SK-N-SH (cell line): ENCODE measurements at regions not wholly inside any gene's neighbourhood (a gene's known extent, or its start where the extent isn't known, plus 50 kb on each side); places are given as distances from the start of the nearest gene placed in this dataset.

ENCODE experiments used
- CTCF ChIP-seq: fragments of 200-600 bp; sonication (generic); IDR thresholded peaks from 2 replicates; pipeline ENCODE4 v1.6.1; 2017; ENCODE audit warnings: antibody characterized with exemption, mild to moderate bottlenecking, moderate library complexity
- MXI1 ChIP-seq: IDR thresholded peaks from 2 replicates; pipeline ENCODE4 v1.6.1; 2012; ENCODE audit warnings: mild to moderate bottlenecking, low read depth, low read length, improper control_type of control experiment
- NFIC ChIP-seq: IDR thresholded peaks from 2 replicates; pipeline ENCODE4 v1.4.0; 2012; ENCODE audit warnings: borderline replicate concordance
- POLR2AphosphoS5 ChIP-seq: IDR thresholded peaks from 2 replicates; pipeline ENCODE4 v1.6.1; 2012; ENCODE audit warnings: low read depth, low read length
- REST ChIP-seq: IDR thresholded peaks from 2 replicates; pipeline ENCODE4 v1.6.1; 2012; ENCODE audit warnings: mild to moderate bottlenecking, low read depth, low read length, moderate library complexity
- RFX5 ChIP-seq: IDR thresholded peaks from 2 replicates; pipeline ENCODE4 v1.6.1; 2012; ENCODE audit warnings: mild to moderate bottlenecking, improper control_type of control experiment, low read length

- TF ChIP-seq CTCF (no peak), REST (no peak), RFX5 (no peak), NFIC (no peak), MXI1 (no peak), POLR2AphosphoS5 (no peak)
Observed at GRCh38 chr9:21560281-21560745, 78.2 kb upstream of the IFNE start.
